ENCODE measurements at regions not wholly inside any gene's neighbourhood (a gene's known extent, or its start where the extent isn't known, plus 50 kb on each side); places are given as distances from the start of the nearest gene placed in this dataset.

- no peak overlapping the region for H3K4me2 ChIP-seq (ENCODE audit: low read length)
- no peak overlapping the region for H2AFZ ChIP-seq (ENCODE audit: low read depth, low read length, poor library complexity, severe bottlenecking)
- no peaks in the 10 kb centered on the region for H3K9me3 ChIP-seq (ENCODE audit: control insufficient read depth in 1 of 2, insufficient read depth in 1 of 2, low read depth in 1 of 2, low read length in 2 of 2)
- no peak overlapping the region for H3K27ac ChIP-seq (ENCODE audit: low read depth, low read length)
- POLR2A ChIA-PET: no interaction called here
- ATAC-seq (no peak), DNase-seq (ENCODE audit: low read depth, low spot score) (no peak)
- CTCF ChIA-PET: no interaction called here
- no peaks in the 10 kb centered on the region for H3K79me2 ChIP-seq (ENCODE audit: insufficient read depth, low read length)
- no peaks in the 10 kb centered on the region for H3K36me3 ChIP-seq (ENCODE audit: control insufficient read depth in 1 of 2, insufficient read depth in 2 of 2, low read length in 2 of 2)
- BruUV-seq (replicated peaks): no TSS peak
- RAD21 ChIA-PET (ENCODE audit: low non-redundant PET in 1 of 2, low total read pairs in 2 of 2, uncharacterized antibody in 2 of 2, unreplicated experiment in 2 of 2): no interaction called here
- H3K27me3 ChIP-seq (ENCODE audit: insufficient read depth, low read length): no peaks in the 10 kb centered on the region
- no peaks in the 10 kb centered on the region for H4K20me1 ChIP-seq (ENCODE audit: insufficient read depth)
- intact Hi-C loops (cut with micrococcal nuclease): no loop called here
- TF ChIP-seq TCF7L2 (IDR thresholded peaks at IDR 0.05; ENCODE audit: borderline replicate concordance, extremely low read depth, insufficient read depth, insufficient read length) (no peak), YY1 (IDR thresholded peaks at IDR 0.05; ENCODE audit: extremely low read depth, insufficient replicate concordance, low read depth, low read length) (no peak), SRF (IDR thresholded peaks at IDR 0.05; ENCODE audit: low read depth) (no peak), FOSL1 (IDR thresholded peaks at IDR 0.05; ENCODE audit: low read depth) (no peak), CBX3 (IDR thresholded peaks at IDR 0.05; ENCODE audit: low read depth) (no peak), REST (IDR thresholded peaks at IDR 0.05; ENCODE audit: low read depth) (no peak), SIN3A (IDR thresholded peaks at IDR 0.05; ENCODE audit: low read depth) (no peak)
- H3K4me1 ChIP-seq (ENCODE audit: control insufficient read depth in 1 of 2, insufficient read depth in 2 of 2, low read length in 2 of 2): no peaks in the 10 kb centered on the region
- no peak overlapping the region for H3K4me3 ChIP-seq (replicated peaks in 1 of 2; ENCODE audit: low read depth in 1 of 2, low read length in 2 of 2)
- H3K9me2 ChIP-seq (ENCODE audit: insufficient read depth): no peaks in the 10 kb centered on the region
- H3K9ac ChIP-seq (ENCODE audit: low read length): no peak overlapping the region
Measured at GRCh38 chr7:18440934-18441333, 54.6 kb upstream of the HDAC9 start.

DNA sequence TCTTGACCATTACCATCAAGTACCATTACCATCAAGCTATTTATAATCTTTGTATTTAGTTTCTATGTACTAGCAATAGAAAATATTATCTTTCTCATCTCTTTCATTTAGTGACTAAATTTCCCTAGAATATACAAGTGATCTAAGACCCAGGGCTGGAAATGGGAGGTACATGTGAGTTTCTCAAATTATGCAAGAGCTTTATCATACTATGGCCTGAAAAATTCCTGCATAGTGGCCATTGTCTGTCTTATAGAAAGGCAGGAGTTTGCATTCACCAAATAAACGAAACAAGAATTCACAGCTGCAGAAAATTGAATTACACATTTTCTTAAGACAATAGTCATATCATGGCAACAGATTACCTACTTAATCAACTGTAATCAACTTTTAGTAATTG is 50.7 kb upstream of the HDAC9 start:
- Histone ChIP-seq H2AFZ (ENCODE audit: low read depth, low read length, poor library complexity, severe bottlenecking) (no peak overlapping the region), H3K4me3 (replicated peaks in 1 of 2; ENCODE audit: low read depth in 1 of 2, low read length in 2 of 2) (no peak overlapping the region), H3K9ac (ENCODE audit: low read length) (no peak overlapping the region), H3K36me3 (ENCODE audit: control insufficient read depth in 1 of 2, insufficient read depth in 2 of 2, low read length in 2 of 2) (no peaks in the 10 kb centered on the region), H3K9me2 (ENCODE audit: insufficient read depth) (no peaks in the 10 kb centered on the region), H3K4me2 (ENCODE audit: low read length) (no peak overlapping the region), H3K9me3 (ENCODE audit: control insufficient read depth in 1 of 2, insufficient read depth in 1 of 2, low read depth in 1 of 2, low read length in 2 of 2) (no peaks in the 10 kb centered on the region), H4K20me1 (ENCODE audit: insufficient read depth) (no peaks in the 10 kb centered on the region), H3K27ac (ENCODE audit: low read depth, low read length) (no peak overlapping the region), H3K79me2 (ENCODE audit: insufficient read depth, low read length) (no peaks in the 10 kb centered on the region), H3K4me1 (ENCODE audit: control insufficient read depth in 1 of 2, insufficient read depth in 2 of 2, low read length in 2 of 2) (no peaks in the 10 kb centered on the region), H3K27me3 (ENCODE audit: insufficient read depth, low read length) (no peaks in the 10 kb centered on the region)
- ChIA-PET RAD21 (ENCODE audit: low non-redundant PET in 1 of 2, low total read pairs in 2 of 2, uncharacterized antibody in 2 of 2, unreplicated experiment in 2 of 2) (no interaction called here), CTCF (no interaction called here), POLR2A (no interaction called here)
- no peak for ATAC-seq
- BruUV-seq (replicated peaks): no TSS peak
- intact Hi-C loops (cut with micrococcal nuclease): no loop called here
- no peak for DNase-seq (ENCODE audit: low read depth, low spot score)
- TF ChIP-seq ZFX (IDR thresholded peaks at IDR 0.05) (no peak), ZBTB33 (IDR thresholded peaks at IDR 0.05; ENCODE audit: extremely low read depth, insufficient replicate concordance, low read length) (no peak), CEBPB (IDR thresholded peaks at IDR 0.05; ENCODE audit: low read depth) (no peak), TCF7L2 (IDR thresholded peaks at IDR 0.05; ENCODE audit: borderline replicate concordance, extremely low read depth, insufficient read depth, insufficient read length) (no peak), ZNF274 (IDR thresholded peaks at IDR 0.05; ENCODE audit: low read depth, low read length) (no peak), SP1 (IDR thresholded peaks at IDR 0.05; ENCODE audit: low read depth) (no peak), SIN3A (IDR thresholded peaks at IDR 0.05; ENCODE audit: low read depth) (no peak), CTCF (IDR thresholded peaks at IDR 0.05 in 2 of 3, conservative IDR thresholded peaks at IDR 0.05 in 1 of 3; ENCODE audit: borderline replicate concordance in 1 of 3, insufficient read depth in 1 of 3, low read depth in 2 of 3, low read length in 2 of 3) (no peak), FOSL1 (IDR thresholded peaks at IDR 0.05; ENCODE audit: low read depth) (no peak)
